SU-DHL-6 (cell line): ENCODE measurements at regions not wholly inside any gene's neighbourhood (a gene's known extent, or its start where the extent isn't known, plus 50 kb on each side); places are given as distances from the start of the nearest gene placed in this dataset.

ENCODE experiments used
- H2AFZ ChIP-seq: fragments of 200-600 bp; sonication (generic); 2 replicates; pipeline ENCODE4 v1.6.1; 2014; ENCODE audit warnings: low read depth, mild to moderate bottlenecking, moderate library complexity, mixed read lengths, antibody characterized with exemption, low read length; ENCODE audit not compliant: severe bottlenecking
- H3F3A ChIP-seq: fragments of 200-600 bp; shearing (Covaris generic); 2 replicates; pipeline ENCODE4 v1.6.0; 2016; ENCODE audit warnings: antibody characterized with exemption, mild to moderate bottlenecking; ENCODE audit not compliant: insufficient read depth
- H3K27ac ChIP-seq: fragments of 200-600 bp; sonication (generic); 2 replicates; pipeline ENCODE4 v1.5.1; 2016; ENCODE audit warnings: low read depth, mild to moderate bottlenecking, low read length, moderate library complexity, mixed read lengths
- H3K27me3 ChIP-seq: fragments of 200-600 bp; sonication (generic), shearing (Covaris generic); 2 replicates; pipeline ENCODE4 v1.6.0; 2014; ENCODE audit warnings: mild to moderate bottlenecking, low read length
- H3K36me3 ChIP-seq: fragments of 200-600 bp; sonication (generic); 2 replicates; pipeline ENCODE4 v1.6.1; 2014; ENCODE audit warnings: mild to moderate bottlenecking, low read length, mixed read lengths
- H3K4me2 ChIP-seq: fragments of 300-600, 200-600 bp; shearing (Covaris generic), sonication (generic); 2 replicates; pipeline ENCODE4 v1.6.0; 2014; ENCODE audit warnings: low read length, low read depth, mild to moderate bottlenecking; ENCODE audit not compliant: poor library complexity, severe bottlenecking
- H3K4me3 ChIP-seq: fragments of 200-600 bp; sonication (generic); 2 replicates; pipeline ENCODE4 v1.5.1; 2014; ENCODE audit warnings: antibody characterized with exemption, low read length, mild to moderate bottlenecking, mixed read lengths; ENCODE audit not compliant: insufficient read depth, poor library complexity, severe bottlenecking
- H3K79me2 ChIP-seq: fragments of 200-600 bp; sonication (generic); 2 replicates; pipeline ENCODE4 v1.6.1; 2014; ENCODE audit warnings: mild to moderate bottlenecking, low read length, moderate library complexity; ENCODE audit not compliant: insufficient read depth
- H3K9ac ChIP-seq: fragments of 200-600 bp; sonication (generic); 2 replicates; pipeline ENCODE4 v1.7.0; 2014; ENCODE audit warnings: mild to moderate bottlenecking, low read length
- H3K9me2 ChIP-seq: fragments of 200-600 bp; sonication (generic); replicated peaks from 2 replicates; pipeline ENCODE4 v1.6.1; 2014; ENCODE audit warnings: low read length; ENCODE audit not compliant: insufficient read depth
- H3K9me3 ChIP-seq: fragments of 200-600 bp; sonication (generic); 2 replicates; pipeline ENCODE4 v1.6.1; 2014; ENCODE audit warnings: low read length, mixed read lengths; ENCODE audit not compliant: insufficient read depth
- H4K20me1 ChIP-seq: fragments of 200-600 bp; sonication (generic); 2 replicates; pipeline ENCODE4 v1.6.1; 2014; ENCODE audit warnings: low read depth, mild to moderate bottlenecking, antibody characterized with exemption, low read length, moderate library complexity, mixed read lengths
- EZH2phosphoT487 ChIP-seq: fragments of 200-600 bp; sonication (generic), shearing (Covaris generic); conservative IDR thresholded peaks from 2 replicates; pipeline ENCODE4 v1.6.1; 2018; ENCODE audit warnings: mild to moderate bottlenecking, antibody characterized with exemption, low read length, moderate library complexity, mixed read lengths
- TF ChIP-seq, protein P1 (sequence below): fragments of 200-600 bp; sonication (generic); IDR thresholded peaks from one replicate; pipeline ENCODE4 v1.5.1; 2017; ENCODE audit warnings: antibody characterized with exemption, mild to moderate bottlenecking, low read length, moderate library complexity; ENCODE audit not compliant: insufficient read depth, poor library complexity, severe bottlenecking

DNA sequence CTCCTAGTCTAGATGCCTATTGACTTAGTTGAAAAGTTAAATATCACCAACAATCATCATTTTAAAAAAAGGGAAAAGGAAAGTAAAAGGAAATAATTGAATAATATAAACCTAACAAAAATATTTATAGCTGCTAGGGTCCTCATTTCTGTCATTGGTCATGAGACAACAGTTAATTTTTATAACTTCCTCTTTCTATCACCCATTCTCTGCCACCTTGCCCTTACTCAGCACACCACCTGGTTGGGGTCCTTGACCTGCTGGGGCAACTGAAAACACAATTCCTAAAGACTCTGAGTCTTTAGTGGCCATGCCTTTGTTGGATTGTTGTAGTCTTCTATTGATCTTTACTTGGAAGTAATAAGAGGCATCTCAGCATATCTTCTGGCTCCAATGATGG is 179.5 kb upstream of the MAST4 start:
- peak overlapping the region; percentile 6 for H3K4me2 ChIP-seq

DNA sequence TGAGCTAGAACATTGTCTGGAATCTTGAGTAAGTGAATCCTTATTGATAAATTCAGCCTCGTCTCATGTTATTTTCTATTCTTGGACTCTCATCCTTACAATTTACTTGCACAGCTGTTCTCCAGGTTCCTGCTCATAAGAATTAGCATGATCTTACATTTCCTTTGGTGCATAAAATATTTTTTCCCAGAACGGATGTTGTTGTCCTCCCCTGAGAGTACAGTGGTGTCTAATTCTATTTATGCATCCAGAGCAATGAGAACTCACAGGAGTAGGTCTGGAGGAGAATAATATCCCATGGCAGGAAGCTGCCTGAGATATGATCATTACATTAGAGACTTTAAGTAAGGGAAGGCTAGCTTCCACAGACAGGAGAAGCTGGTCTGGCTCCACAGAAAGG is 178.4 kb upstream of the MAST4 start:
- no peaks in the 10 kb centered on the region for H3K79me2 ChIP-seq
- H3K27ac ChIP-seq, result no peak overlapping the region
- no peaks in the 10 kb centered on the region for H3F3A ChIP-seq
- no peaks in the 10 kb centered on the region for H3K27me3 ChIP-seq
- no peak overlapping the region for H3K4me2 ChIP-seq
- no peak overlapping the region for H2AFZ ChIP-seq
- H4K20me1 ChIP-seq, result no peaks in the 10 kb centered on the region
- H3K9me2 ChIP-seq, result no peaks in the 10 kb centered on the region
- H3K36me3 ChIP-seq, result no peaks in the 10 kb centered on the region
- H3K9me3 ChIP-seq, result no peaks in the 10 kb centered on the region
- TF ChIP-seq, protein P1, sequence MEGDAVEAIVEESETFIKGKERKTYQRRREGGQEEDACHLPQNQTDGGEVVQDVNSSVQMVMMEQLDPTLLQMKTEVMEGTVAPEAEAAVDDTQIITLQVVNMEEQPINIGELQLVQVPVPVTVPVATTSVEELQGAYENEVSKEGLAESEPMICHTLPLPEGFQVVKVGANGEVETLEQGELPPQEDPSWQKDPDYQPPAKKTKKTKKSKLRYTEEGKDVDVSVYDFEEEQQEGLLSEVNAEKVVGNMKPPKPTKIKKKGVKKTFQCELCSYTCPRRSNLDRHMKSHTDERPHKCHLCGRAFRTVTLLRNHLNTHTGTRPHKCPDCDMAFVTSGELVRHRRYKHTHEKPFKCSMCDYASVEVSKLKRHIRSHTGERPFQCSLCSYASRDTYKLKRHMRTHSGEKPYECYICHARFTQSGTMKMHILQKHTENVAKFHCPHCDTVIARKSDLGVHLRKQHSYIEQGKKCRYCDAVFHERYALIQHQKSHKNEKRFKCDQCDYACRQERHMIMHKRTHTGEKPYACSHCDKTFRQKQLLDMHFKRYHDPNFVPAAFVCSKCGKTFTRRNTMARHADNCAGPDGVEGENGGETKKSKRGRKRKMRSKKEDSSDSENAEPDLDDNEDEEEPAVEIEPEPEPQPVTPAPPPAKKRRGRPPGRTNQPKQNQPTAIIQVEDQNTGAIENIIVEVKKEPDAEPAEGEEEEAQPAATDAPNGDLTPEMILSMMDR, result no peak
- no peak for TF ChIP-seq EZH2phosphoT487
- no peak overlapping the region for H3K4me3 ChIP-seq
- H3K9ac ChIP-seq, result no peak overlapping the region

More for the DNA sequence above, 179.5 kb upstream of the MAST4 start:
- Histone ChIP-seq H3K4me3 (no peak overlapping the region), H3K27me3 (no peaks in the 10 kb centered on the region), H3K27ac (no peak overlapping the region), H2AFZ (no peak overlapping the region), H3K9me2 (no peaks in the 10 kb centered on the region), H3F3A (no peaks in the 10 kb centered on the region), H4K20me1 (no peaks in the 10 kb centered on the region), H3K36me3 (no peaks in the 10 kb centered on the region), H3K9me3 (no peaks in the 10 kb centered on the region), H3K9ac (no peak overlapping the region), H3K79me2 (no peaks in the 10 kb centered on the region)
- no peak for TF ChIP-seq EZH2phosphoT487
- TF ChIP-seq, protein P1, result no peak

DNA sequence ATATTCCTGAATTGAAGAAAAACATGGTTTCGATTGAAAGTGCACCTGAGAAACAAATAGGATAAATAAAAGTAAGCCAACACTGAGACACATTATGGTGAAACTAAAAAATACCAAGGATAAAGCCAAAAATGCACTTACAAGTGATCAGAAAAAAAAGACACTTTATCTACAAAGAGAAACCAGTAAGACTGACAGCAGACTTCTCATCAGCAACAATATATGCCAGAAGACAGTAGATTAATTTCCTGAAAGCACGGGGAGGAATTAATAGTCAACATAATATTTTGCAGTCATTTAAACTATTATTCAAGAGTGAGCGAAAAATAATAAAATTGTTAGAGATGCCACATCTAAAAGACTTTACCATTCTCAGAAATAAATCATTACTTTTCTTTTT is 172.7 kb upstream of the MAST4 start:
- no peaks in the 10 kb centered on the region for H3K36me3 ChIP-seq
- H3F3A ChIP-seq, result no peaks in the 10 kb centered on the region
- TF ChIP-seq, protein P1, result no peak
- no peak for TF ChIP-seq EZH2phosphoT487
- H3K79me2 ChIP-seq, result no peaks in the 10 kb centered on the region
- H3K27me3 ChIP-seq, result no peaks in the 10 kb centered on the region
- H3K9me3 ChIP-seq, result peaks cover 5% of the 10 kb centered on the region; the same call in 1 of the 2 replicates
- no peak overlapping the region for H3K9ac ChIP-seq
- H3K9me2 ChIP-seq, result no peaks in the 10 kb centered on the region
- no peaks in the 10 kb centered on the region for H4K20me1 ChIP-seq
- no peak overlapping the region for H3K4me2 ChIP-seq
- H3K27ac ChIP-seq, result no peak overlapping the region
- no peak overlapping the region for H2AFZ ChIP-seq
- no peak overlapping the region for H3K4me3 ChIP-seq

DNA sequence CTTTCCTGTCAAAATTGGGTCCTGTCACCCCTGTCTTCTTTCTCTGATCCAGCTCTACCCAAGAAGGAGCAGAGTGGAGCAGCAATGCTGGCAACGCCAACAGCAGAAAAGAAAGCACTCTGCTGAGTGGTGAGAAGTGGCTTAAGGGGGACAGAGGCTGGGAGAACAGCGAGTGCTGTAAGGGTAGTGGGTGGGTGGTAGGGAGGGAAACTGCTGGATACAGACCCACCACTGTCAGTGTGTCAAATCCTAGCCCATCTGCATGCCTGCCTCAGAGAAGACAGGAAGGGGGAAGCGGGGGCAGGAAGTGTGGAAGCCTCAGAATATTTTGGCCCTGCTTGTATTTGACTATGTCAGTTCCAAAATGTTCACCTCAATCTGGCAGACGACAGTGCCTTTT is 170.4 kb upstream of the MAST4 start:
- H3K79me2 ChIP-seq, result no peaks in the 10 kb centered on the region
- peaks cover 5% of the 10 kb centered on the region; the same call in 1 of the 2 replicates for H3K9me3 ChIP-seq
- H3K36me3 ChIP-seq, result no peaks in the 10 kb centered on the region
- no peaks in the 10 kb centered on the region for H3K9me2 ChIP-seq
- H2AFZ ChIP-seq, result no peak overlapping the region
- no peaks in the 10 kb centered on the region for H3F3A ChIP-seq
- no peak overlapping the region for H3K4me2 ChIP-seq
- no peak overlapping the region for H3K4me3 ChIP-seq
- TF ChIP-seq, protein P1, result no peak
- TF ChIP-seq EZH2phosphoT487, result no peak
- H4K20me1 ChIP-seq, result no peaks in the 10 kb centered on the region
- no peaks in the 10 kb centered on the region for H3K27me3 ChIP-seq
- H3K27ac ChIP-seq, result no peak overlapping the region
- H3K9ac ChIP-seq, result no peak overlapping the region
